HG02763 (cell line): ENCODE measurements at regions not wholly inside any gene's neighbourhood (a gene's known extent, or its start where the extent isn't known, plus 50 kb on each side); places are given as distances from the start of the nearest gene placed in this dataset.

Source experiments
- ATAC-seq: cut with Tn5 transposase; IDR thresholded peaks from one replicate; pipeline ENCODE4 v1.9.1; 2021; ENCODE audit warnings: mild to moderate bottlenecking, moderate library complexity; ENCODE audit not compliant: unreplicated experiment

- peak; percentile 63 for ATAC-seq
These were observed 187.1 kb downstream of the MYLK4 start for GRCh38 chr6:2563635-2564034.

GRCh38 chr6:2562721-2563451 is 187.8 kb downstream of the MYLK4 start:
- no peak for ATAC-seq

- no peak for ATAC-seq
These were observed 189.6 kb downstream of the MYLK4 start for GRCh38 chr6:2560917-2561698.

GRCh38 chr6:2560140-2560818 is 190.4 kb downstream of the MYLK4 start:
- ATAC-seq, result no peak

GRCh38 chr6:2558861-2559801 is 191.6 kb downstream of the MYLK4 start:
- ATAC-seq, result no peak

GRCh38 chr6:2558098-2558680 is 192.5 kb downstream of the MYLK4 start:
- no peak for ATAC-seq

GRCh38 chr6:2557181-2557720 is 193.5 kb downstream of the MYLK4 start:
- ATAC-seq, result no peak

- no peak for ATAC-seq
These were observed 194.0 kb downstream of the MYLK4 start for GRCh38 chr6:2556761-2557160.

GRCh38 chr6:2554651-2555260 is 196.0 kb downstream of the MYLK4 start:
- no peak for ATAC-seq

GRCh38 chr6:2552526-2553154 is 198.1 kb downstream of the MYLK4 start:
- ATAC-seq, result no peak

- no peak for ATAC-seq
These were observed 199.0 kb downstream of the MYLK4 start for GRCh38 chr6:2551705-2552104.

- ATAC-seq, result no peak
These were observed 200.5 kb downstream of the MYLK4 start for GRCh38 chr6:2550247-2550646.

- no peak for ATAC-seq
These were observed 200.9 kb downstream of the MYLK4 start for GRCh38 chr6:2549834-2550233.

- no peak for ATAC-seq
These were observed 203.4 kb downstream of the MYLK4 start for GRCh38 chr6:2547355-2547754.

GRCh38 chr6:2546901-2547300 is 203.8 kb downstream of the MYLK4 start:
- ATAC-seq, result no peak

- no peak for ATAC-seq
These were observed 205.2 kb downstream of the MYLK4 start for GRCh38 chr6:2545383-2546038.

GRCh38 chr6:2543321-2543720 is 207.4 kb downstream of the MYLK4 start:
- no peak for ATAC-seq

GRCh38 chr6:2542858-2543218 is 207.9 kb downstream of the MYLK4 start:
- ATAC-seq, result peak; percentile 77
